Lower leg skin (tissue), 3 donors: ENCODE measurements at regions not wholly inside any gene's neighbourhood (a gene's known extent, or its start where the extent isn't known, plus 50 kb on each side); places are given as distances from the start of the nearest gene placed in this dataset.

Experiments
- POLR2A ChIP-seq, 2 donors: fragments of 450-650 bp; IDR thresholded peaks; one replicate each; pipeline ENCODE4 v1.6.1; 2016 to 2017; ENCODE audit warnings: antibody characterized with exemption in 2 of 2, mild to moderate bottlenecking in 1 of 2, moderate library complexity in 1 of 2
- TF ChIP-seq, protein P1 (sequence below), 3 donors: fragments of 450-650 bp; IDR thresholded peaks; one replicate each; pipeline ENCODE4 v1.5.1; 2016; ENCODE audit warnings: antibody characterized with exemption in 3 of 3, mild to moderate bottlenecking in 3 of 3, moderate library complexity in 2 of 3

DNA sequence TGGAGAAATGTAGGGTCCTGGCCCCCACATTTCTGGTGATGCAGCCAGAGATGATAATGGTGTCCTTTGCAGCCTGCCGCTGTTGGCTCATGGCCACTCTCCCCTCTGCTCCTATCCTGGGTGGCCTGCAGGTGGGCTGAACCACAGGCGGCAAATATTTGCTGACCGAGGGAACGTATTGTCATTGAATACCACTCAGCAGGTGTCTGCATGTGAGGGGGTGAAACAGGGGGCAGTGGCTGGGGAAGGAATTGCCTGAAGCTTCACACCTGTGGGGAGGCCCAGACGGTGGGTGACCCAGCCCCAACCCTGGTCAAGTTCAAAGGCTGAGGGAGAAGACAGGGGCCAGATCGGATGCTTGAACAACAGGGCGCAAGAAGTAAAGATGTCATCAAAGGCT, 73.3 kb upstream of the WNT11 start:
- TF ChIP-seq POLR2A (IDR thresholded peaks at IDR 0.05) = no peak
- TF ChIP-seq, protein P1, sequence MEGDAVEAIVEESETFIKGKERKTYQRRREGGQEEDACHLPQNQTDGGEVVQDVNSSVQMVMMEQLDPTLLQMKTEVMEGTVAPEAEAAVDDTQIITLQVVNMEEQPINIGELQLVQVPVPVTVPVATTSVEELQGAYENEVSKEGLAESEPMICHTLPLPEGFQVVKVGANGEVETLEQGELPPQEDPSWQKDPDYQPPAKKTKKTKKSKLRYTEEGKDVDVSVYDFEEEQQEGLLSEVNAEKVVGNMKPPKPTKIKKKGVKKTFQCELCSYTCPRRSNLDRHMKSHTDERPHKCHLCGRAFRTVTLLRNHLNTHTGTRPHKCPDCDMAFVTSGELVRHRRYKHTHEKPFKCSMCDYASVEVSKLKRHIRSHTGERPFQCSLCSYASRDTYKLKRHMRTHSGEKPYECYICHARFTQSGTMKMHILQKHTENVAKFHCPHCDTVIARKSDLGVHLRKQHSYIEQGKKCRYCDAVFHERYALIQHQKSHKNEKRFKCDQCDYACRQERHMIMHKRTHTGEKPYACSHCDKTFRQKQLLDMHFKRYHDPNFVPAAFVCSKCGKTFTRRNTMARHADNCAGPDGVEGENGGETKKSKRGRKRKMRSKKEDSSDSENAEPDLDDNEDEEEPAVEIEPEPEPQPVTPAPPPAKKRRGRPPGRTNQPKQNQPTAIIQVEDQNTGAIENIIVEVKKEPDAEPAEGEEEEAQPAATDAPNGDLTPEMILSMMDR (IDR thresholded peaks at IDR 0.05) = no peak
